ENCODE measurements at regions not wholly inside any gene's neighbourhood (a gene's known extent, or its start where the extent isn't known, plus 50 kb on each side); places are given as distances from the start of the nearest gene placed in this dataset.

DNA sequence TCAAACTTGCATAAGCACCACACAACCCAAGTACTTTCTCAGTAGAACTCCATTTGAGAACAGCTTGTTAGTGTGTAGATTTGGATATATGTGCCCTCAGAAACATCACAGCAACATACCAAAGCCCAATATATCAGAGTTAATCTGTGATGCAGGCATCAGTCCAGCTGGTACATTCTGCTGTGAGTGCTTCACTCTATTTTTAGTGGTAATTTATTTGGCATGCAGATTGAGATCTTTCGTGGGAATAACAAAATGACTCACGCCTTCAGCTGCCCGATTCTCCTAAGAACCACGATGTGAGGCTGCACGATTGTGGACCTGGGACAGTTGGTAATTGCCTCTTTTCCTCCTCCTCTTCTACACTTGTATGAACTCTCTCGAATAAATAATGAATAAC lies 730.7 kb downstream of the SQOR start:
- CTCF ChIA-PET = no interaction called here

More for the DNA sequence above, 730.7 kb downstream of the SQOR start:
- no peaks in the 10 kb centered on the region for H3K9me3 ChIP-seq (ENCODE audit: control insufficient read depth, insufficient read depth, low read length)
- ATAC-seq (ENCODE audit: low read depth) (no peak), DNase-seq (no peak)
- no peak overlapping the region for H2BK5ac ChIP-seq (ENCODE audit: low read depth, low read length, poor library complexity, severe bottlenecking)
- H3K27ac ChIP-seq (ENCODE audit: insufficient read depth, low read length) = no peak overlapping the region
- no peaks in the 10 kb centered on the region for H3K9me1 ChIP-seq (ENCODE audit: insufficient read depth, low read length)
- H3K56ac ChIP-seq (ENCODE audit: extremely low read depth, insufficient read depth, low read length) = no peak overlapping the region
- no peak overlapping the region for H4K91ac ChIP-seq (ENCODE audit: insufficient read depth, low read depth, low read length)
- no peak overlapping the region for H3K4ac ChIP-seq (ENCODE audit: low read depth, low read length)
- intact Hi-C loops (cut with micrococcal nuclease) (no loop called here), in situ Hi-C loops (cut with MboI; ENCODE audit: low sequenced_read_pairs) (no loop called here), dilution Hi-C loops (cut with HindIII; ENCODE audit: low sequenced_read_pairs, unreplicated experiment) (no loop called here)
- H4K20me1 ChIP-seq (ENCODE audit: insufficient read depth, low read length) = no peaks in the 10 kb centered on the region
- H3K36me3 ChIP-seq (ENCODE audit: control insufficient read depth, insufficient read depth, low read length) = no peaks in the 10 kb centered on the region
- no peak overlapping the region for H2AK5ac ChIP-seq (ENCODE audit: low read depth, low read length)
- POLR2A ChIA-PET (ENCODE audit: unreplicated experiment) = no interaction called here
- WGBS, 2 experiments (ENCODE audit: extremely low coverage in 2 of 2, insufficient read length in 1 of 2) = no CpG with 5 or more reads among the region's 6 CpGs
- H3K9ac ChIP-seq (ENCODE audit: low read depth, low read length) = no peak overlapping the region
- H2AK9ac ChIP-seq (replicated peaks; ENCODE audit: low read depth, low read length, poor library complexity) = no peak overlapping the region
- H2BK20ac ChIP-seq (ENCODE audit: low read depth, low read length) = no peak overlapping the region
- no peak overlapping the region for H3K23ac ChIP-seq (ENCODE audit: low read depth, low read length)
- H2BK15ac ChIP-seq (ENCODE audit: low read depth, low read length) = no peak overlapping the region
- no peak overlapping the region for H3K4me2 ChIP-seq (ENCODE audit: low read depth, low read length)
- no peaks in the 10 kb centered on the region for H3K27me3 ChIP-seq (ENCODE audit: control insufficient read depth, insufficient read depth, low read length)
- H4K5ac ChIP-seq (ENCODE audit: low read depth, low read length) = no peak overlapping the region
- H3K79me1 ChIP-seq (ENCODE audit: low read depth in 1 of 2, low read length in 2 of 2) = no peaks in the 10 kb centered on the region
- no peak overlapping the region for H2AFZ ChIP-seq (replicated peaks; ENCODE audit: low read length, poor library complexity)
- H3K14ac ChIP-seq (replicated peaks; ENCODE audit: low read depth, low read length) = no peak overlapping the region
- no peak overlapping the region for H4K8ac ChIP-seq (ENCODE audit: low read depth in 2 of 2, low read length in 2 of 2)
- no peak overlapping the region for H2BK120ac ChIP-seq (ENCODE audit: low read depth, low read length)
- no peaks in the 10 kb centered on the region for H3K4me1 ChIP-seq (ENCODE audit: control insufficient read depth, insufficient read depth, low read length)
- no peak overlapping the region for H3K18ac ChIP-seq (ENCODE audit: low read depth, low read length)
- no TSS peak for BruUV-seq (replicated peaks)
- TF ChIP-seq SMC3 (IDR thresholded peaks at IDR 0.05; ENCODE audit: low read depth, low read length) = no peak
- no peak for TF ChIP-seq MAFK (IDR thresholded peaks at IDR 0.05; ENCODE audit: low read depth, low read length)
- TF ChIP-seq, protein P1, sequence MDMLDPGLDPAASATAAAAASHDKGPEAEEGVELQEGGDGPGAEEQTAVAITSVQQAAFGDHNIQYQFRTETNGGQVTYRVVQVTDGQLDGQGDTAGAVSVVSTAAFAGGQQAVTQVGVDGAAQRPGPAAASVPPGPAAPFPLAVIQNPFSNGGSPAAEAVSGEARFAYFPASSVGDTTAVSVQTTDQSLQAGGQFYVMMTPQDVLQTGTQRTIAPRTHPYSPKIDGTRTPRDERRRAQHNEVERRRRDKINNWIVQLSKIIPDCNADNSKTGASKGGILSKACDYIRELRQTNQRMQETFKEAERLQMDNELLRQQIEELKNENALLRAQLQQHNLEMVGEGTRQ (IDR thresholded peaks at IDR 0.05; ENCODE audit: low read depth, low read length) = no peak
- no peak for TF ChIP-seq BHLHE40 (IDR thresholded peaks at IDR 0.05; ENCODE audit: low read depth, low read length)
- no peak for TF ChIP-seq RFX5 (IDR thresholded peaks at IDR 0.05; ENCODE audit: low read depth, low read length)
- no peak for TF ChIP-seq POLR2A (IDR thresholded peaks at IDR 0.05; ENCODE audit: low read depth, low read length)
- TF ChIP-seq RCOR1 (IDR thresholded peaks at IDR 0.05; ENCODE audit: insufficient replicate concordance, low read length) = no peak
- TF ChIP-seq NFE2L2 (IDR thresholded peaks at IDR 0.05; ENCODE audit: low read depth, low read length) = no peak
- TF ChIP-seq, protein P2, sequence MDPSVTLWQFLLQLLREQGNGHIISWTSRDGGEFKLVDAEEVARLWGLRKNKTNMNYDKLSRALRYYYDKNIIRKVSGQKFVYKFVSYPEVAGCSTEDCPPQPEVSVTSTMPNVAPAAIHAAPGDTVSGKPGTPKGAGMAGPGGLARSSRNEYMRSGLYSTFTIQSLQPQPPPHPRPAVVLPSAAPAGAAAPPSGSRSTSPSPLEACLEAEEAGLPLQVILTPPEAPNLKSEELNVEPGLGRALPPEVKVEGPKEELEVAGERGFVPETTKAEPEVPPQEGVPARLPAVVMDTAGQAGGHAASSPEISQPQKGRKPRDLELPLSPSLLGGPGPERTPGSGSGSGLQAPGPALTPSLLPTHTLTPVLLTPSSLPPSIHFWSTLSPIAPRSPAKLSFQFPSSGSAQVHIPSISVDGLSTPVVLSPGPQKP (IDR thresholded peaks at IDR 0.05; ENCODE audit: borderline replicate concordance, low read depth, low read length) = no peak
- TF ChIP-seq FOS (IDR thresholded peaks at IDR 0.05; ENCODE audit: low read depth, low read length) = no peak
- TF ChIP-seq CHD1 (IDR thresholded peaks at IDR 0.05; ENCODE audit: low read depth, low read length) = no peak
- TF ChIP-seq RAD21 (IDR thresholded peaks at IDR 0.05; ENCODE audit: low read length) = no peak
- TF ChIP-seq MXI1 (IDR thresholded peaks at IDR 0.05; ENCODE audit: borderline replicate concordance, low read depth, low read length) = no peak
- H3K4me3 ChIP-seq (ENCODE audit: insufficient read depth, low read depth, low read length) = no peak overlapping the region

Measured in IMR-90 (cell line).